ENCODE measurements at regions not wholly inside any gene's neighbourhood (a gene's known extent, or its start where the extent isn't known, plus 50 kb on each side); places are given as distances from the start of the nearest gene placed in this dataset.

- TF ChIP-seq USF1 (IDR thresholded peaks at IDR 0.05) (no peak), CREB1 (IDR thresholded peaks at IDR 0.05; ENCODE audit: low read depth) (no peak), ZBTB7A (IDR thresholded peaks at IDR 0.05; ENCODE audit: low read depth) (no peak), EP300 (IDR thresholded peaks at IDR 0.05; ENCODE audit: borderline replicate concordance) (no peak), MAX (IDR thresholded peaks at IDR 0.05) (no peak), RAD21 (IDR thresholded peaks at IDR 0.05; ENCODE audit: low read depth) (no peak), CEBPB (IDR thresholded peaks at IDR 0.05) (no peak), YY1 (IDR thresholded peaks at IDR 0.05; ENCODE audit: low read depth) (no peak), TEAD4 (IDR thresholded peaks at IDR 0.05) (no peak), TCF12 (IDR thresholded peaks at IDR 0.05; ENCODE audit: low read depth) (no peak)
Measured at GRCh38 chr16:8474587-8474986, 115.7 kb downstream of the TMEM114 start.

DNA sequence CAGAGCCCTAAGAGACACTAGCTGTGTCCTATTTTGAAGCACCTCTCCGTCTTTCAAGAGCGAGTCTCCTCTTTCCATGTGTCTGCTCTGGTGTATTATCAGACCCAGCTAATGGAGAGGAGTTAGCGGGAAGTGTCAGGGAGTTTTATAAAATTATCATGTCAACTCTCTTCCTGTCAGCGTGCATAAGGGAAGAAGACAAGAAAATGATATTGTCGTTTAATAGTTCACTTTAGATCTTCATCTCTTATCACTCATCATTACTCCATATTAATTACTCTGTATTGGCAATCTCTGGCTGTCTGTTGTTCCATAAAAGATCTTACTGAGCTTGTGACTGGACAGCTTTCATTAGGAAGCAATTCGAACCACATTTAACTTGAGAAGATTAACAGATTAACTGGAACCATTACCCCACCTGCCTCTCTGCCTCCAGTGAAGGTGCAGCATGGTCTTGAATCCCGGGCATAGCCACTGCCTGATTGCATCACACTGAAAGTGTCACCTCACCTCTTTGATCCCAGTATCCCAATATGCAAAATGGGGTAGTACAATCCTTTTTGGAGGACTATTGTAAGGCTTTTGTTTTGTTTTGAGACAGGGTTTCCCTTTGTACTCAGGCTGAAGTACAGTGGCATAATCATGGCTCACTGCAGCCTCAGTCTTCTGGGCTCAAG lies 121.1 kb downstream of the TMEM114 start:
- TF ChIP-seq FOXM1 (IDR thresholded peaks at IDR 0.05; ENCODE audit: borderline replicate concordance, low read depth) (no peak), CREB1 (IDR thresholded peaks at IDR 0.05; ENCODE audit: low read depth) (no peak), USF1 (IDR thresholded peaks at IDR 0.05) (no peak), REST (IDR thresholded peaks at IDR 0.05; ENCODE audit: low read depth) (no peak), TEAD4 (IDR thresholded peaks at IDR 0.05) (no peak), TCF12 (IDR thresholded peaks at IDR 0.05; ENCODE audit: low read depth) (no peak)

DNA sequence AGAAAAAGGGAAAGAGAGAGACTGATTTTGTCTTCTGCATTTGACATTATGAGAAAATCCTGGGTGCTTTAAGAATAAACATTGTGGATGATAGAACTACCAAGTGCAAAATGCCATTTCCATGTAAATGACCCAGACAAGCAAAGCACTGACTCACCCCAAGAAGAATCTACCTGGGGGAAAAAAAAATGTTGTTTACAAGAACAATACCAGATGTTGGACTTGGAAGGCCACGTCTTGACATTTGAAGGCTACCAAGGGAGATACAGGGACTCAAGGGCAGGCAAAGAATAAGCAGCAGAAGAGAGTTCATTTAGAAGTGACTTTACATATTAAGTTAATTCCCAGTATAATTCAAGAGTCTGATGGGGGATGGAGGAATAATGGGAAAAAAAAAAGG lies 125.3 kb downstream of the TMEM114 start:
- no peak for TF ChIP-seq REST (IDR thresholded peaks at IDR 0.05; ENCODE audit: low read depth)
- TF ChIP-seq EP300 (IDR thresholded peaks at IDR 0.05; ENCODE audit: borderline replicate concordance) = no peak
- TF ChIP-seq ZBTB7A (IDR thresholded peaks at IDR 0.05; ENCODE audit: low read depth) = no peak
- no peak for TF ChIP-seq CREB1 (IDR thresholded peaks at IDR 0.05; ENCODE audit: low read depth)
- no peak for TF ChIP-seq FOXM1 (IDR thresholded peaks at IDR 0.05; ENCODE audit: borderline replicate concordance, low read depth)
- TF ChIP-seq TCF12 (IDR thresholded peaks at IDR 0.05; ENCODE audit: low read depth) = no peak
- TF ChIP-seq NFIC (IDR thresholded peaks at IDR 0.05) = no peak
- TF ChIP-seq TAF1 (IDR thresholded peaks at IDR 0.05; ENCODE audit: low read depth) = no peak
- no peak for TF ChIP-seq YY1 (IDR thresholded peaks at IDR 0.05; ENCODE audit: low read depth)
- no peak for TF ChIP-seq CEBPB (IDR thresholded peaks at IDR 0.05)
- TF ChIP-seq RAD21 (IDR thresholded peaks at IDR 0.05; ENCODE audit: low read depth) = no peak
- TF ChIP-seq MAX (IDR thresholded peaks at IDR 0.05) = no peak
- no peak for TF ChIP-seq USF1 (IDR thresholded peaks at IDR 0.05)
- TF ChIP-seq EGR1 (IDR thresholded peaks at IDR 0.05) = no peak

DNA sequence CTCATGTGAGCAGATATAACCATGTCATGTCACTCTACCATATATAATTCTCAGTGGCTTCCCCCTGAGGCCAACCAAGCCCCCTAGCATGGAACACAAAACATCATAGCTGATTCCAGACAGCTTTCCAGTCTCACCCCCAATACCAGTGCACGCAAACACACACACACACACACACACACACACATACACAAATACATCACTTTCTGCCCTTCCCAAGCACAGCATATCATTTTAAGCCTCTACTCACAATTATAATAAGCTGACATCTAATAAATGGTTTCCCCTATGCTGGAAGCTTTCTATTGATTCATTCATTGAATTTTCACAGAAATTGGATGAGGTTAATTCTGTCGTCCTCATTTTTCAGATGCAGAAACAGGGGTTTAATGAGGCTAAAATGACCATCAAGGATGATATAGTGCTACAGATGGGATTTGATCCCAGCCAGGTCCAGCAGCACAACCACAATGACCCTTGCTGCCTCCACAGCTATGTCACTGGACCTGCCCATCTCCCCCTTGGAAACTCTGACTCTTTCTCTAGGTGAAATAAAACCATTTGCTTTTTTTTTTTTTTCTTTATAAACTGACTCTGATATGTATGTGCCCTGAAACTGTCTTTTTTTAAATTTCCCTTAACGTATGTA lies 131.1 kb downstream of the TMEM114 start:
- TF ChIP-seq TAF1 (IDR thresholded peaks at IDR 0.05; ENCODE audit: low read depth) = no peak
- no peak for TF ChIP-seq EGR1 (IDR thresholded peaks at IDR 0.05)
- TF ChIP-seq RAD21 (IDR thresholded peaks at IDR 0.05; ENCODE audit: low read depth) = no peak
- TF ChIP-seq REST (IDR thresholded peaks at IDR 0.05; ENCODE audit: low read depth) = no peak
- TF ChIP-seq YY1 (IDR thresholded peaks at IDR 0.05; ENCODE audit: low read depth) = no peak
- no peak for TF ChIP-seq EP300 (IDR thresholded peaks at IDR 0.05; ENCODE audit: borderline replicate concordance)
- TF ChIP-seq CREB1 (IDR thresholded peaks at IDR 0.05; ENCODE audit: low read depth) = no peak
- TF ChIP-seq FOXM1 (IDR thresholded peaks at IDR 0.05; ENCODE audit: borderline replicate concordance, low read depth) = no peak
- TF ChIP-seq USF1 (IDR thresholded peaks at IDR 0.05) = no peak

All from Ishikawa (cell line).